Naive thymus-derived CD4-positive, alpha-beta T cell (primary cell): ENCODE measurements at regions not wholly inside any gene's neighbourhood (a gene's known extent, or its start where the extent isn't known, plus 50 kb on each side); places are given as distances from the start of the nearest gene placed in this dataset.

Source experiments
- ATAC-seq: fragments of 150-1000 bp; cut with Tn5 transposase; 2 replicates; pipeline ENCODE4 v1.10.0; 2021; ENCODE audit warnings: mild to moderate bottlenecking, moderate library complexity
- CTCF ChIA-PET: fragments of 350-600 bp; sonication (Branson Sonifier 250); formaldehyde crosslinking; loops from one replicate; lab custom pipeline; 2021; ENCODE audit warnings: antibody characterized with exemption; lab: Charles Lee
- POLR2A ChIA-PET: fragments of 350-600 bp; sonication (Branson Sonifier 250); formaldehyde crosslinking; loops from one replicate; lab custom pipeline; 2021; ENCODE audit warnings: antibody characterized with exemption, inconsistent platforms; lab: Charles Lee
- DNase-seq, 9 donors: peaks; one replicate each; pipeline versions ENCODE4 v3.0.0 to v3.0.0-alpha.2; 2020 to 2022; ENCODE audit warnings: mixed read lengths in 1 of 9
- H3K27ac ChIP-seq: one replicate; pipeline ENCODE4 v1.7.0; 2013; ENCODE audit warnings: mild to moderate bottlenecking, low read depth, low read length, moderate library complexity
- H3K27me3 ChIP-seq, 2 donors: one replicate each; pipeline ENCODE4 v1.7.0; 2013; ENCODE audit warnings: low read length in 2 of 2, mild to moderate bottlenecking in 2 of 2, moderate library complexity in 2 of 2; ENCODE audit not compliant: control insufficient read depth in 2 of 2, insufficient read depth in 2 of 2
- H3K36me3 ChIP-seq, 3 experiments: 1 replicate in 2 of 3; 2 replicates in 1 of 3; pipeline ENCODE4 v1.7.0; 2013; ENCODE audit warnings: low read length in 3 of 3, mild to moderate bottlenecking in 3 of 3, moderate library complexity in 1 of 3; ENCODE audit not compliant: insufficient read depth in 3 of 3, control insufficient read depth in 2 of 3
- H3K4me1 ChIP-seq, 2 donors: one replicate each; pipeline ENCODE4 v1.7.0; 2013; ENCODE audit warnings: low read length in 2 of 2, mild to moderate bottlenecking in 2 of 2, moderate library complexity in 1 of 2; ENCODE audit not compliant: control insufficient read depth in 2 of 2, insufficient read depth in 2 of 2
- H3K4me3 ChIP-seq: 2 replicates; pipeline ENCODE4 v1.7.0; 2013; ENCODE audit warnings: mild to moderate bottlenecking, low read length
- H3K9me3 ChIP-seq, 3 experiments: 1 replicate in 2 of 3; 2 replicates in 1 of 3; pipeline ENCODE4 v1.7.0; 2013; ENCODE audit warnings: low read length in 3 of 3; ENCODE audit not compliant: control insufficient read depth in 2 of 3
- H3K27ac Mint-ChIP-seq, 9 donors: one replicate each; pipeline ENCODE4 v1.8.0; 2020 to 2022; ENCODE audit warnings: mixed read lengths in 9 of 9, mild to moderate bottlenecking in 8 of 9, moderate library complexity in 5 of 9, inconsistent platforms in 2 of 9
- H3K27me3 Mint-ChIP-seq, 5 donors: one replicate each; pipeline ENCODE4 v1.8.0; 2021 to 2022; ENCODE audit warnings: mixed read lengths in 5 of 5, mild to moderate bottlenecking in 1 of 5
- H3K36me3 Mint-ChIP-seq, 5 donors: one replicate each; pipeline ENCODE4 v1.8.0; 2020 to 2022; ENCODE audit warnings: mixed read lengths in 5 of 5, mild to moderate bottlenecking in 3 of 5, inconsistent platforms in 1 of 5
- H3K4me1 Mint-ChIP-seq, 7 donors: one replicate each; pipeline ENCODE4 v1.8.0; 2020 to 2022; ENCODE audit warnings: mixed read lengths in 7 of 7, mild to moderate bottlenecking in 3 of 7, inconsistent platforms in 1 of 7
- H3K4me3 Mint-ChIP-seq, 10 donors: one replicate each; pipeline ENCODE4 v1.8.0; 2020 to 2022; ENCODE audit warnings: mild to moderate bottlenecking in 10 of 10, mixed read lengths in 10 of 10, moderate library complexity in 6 of 10, inconsistent platforms in 2 of 10
- H3K9me3 Mint-ChIP-seq, 11 donors: one replicate each; pipeline ENCODE4 v1.8.0; 2020 to 2022; ENCODE audit warnings: mixed read lengths in 11 of 11, mild to moderate bottlenecking in 4 of 11, inconsistent platforms in 1 of 11, moderate library complexity in 1 of 11
- intact Hi-C, 2 donors: fragments of 100-400 bp; cut with micrococcal nuclease; formaldehyde crosslinking; loops; one replicate each; pipeline ENCODE4 v1.15.1; 2023

DNA sequence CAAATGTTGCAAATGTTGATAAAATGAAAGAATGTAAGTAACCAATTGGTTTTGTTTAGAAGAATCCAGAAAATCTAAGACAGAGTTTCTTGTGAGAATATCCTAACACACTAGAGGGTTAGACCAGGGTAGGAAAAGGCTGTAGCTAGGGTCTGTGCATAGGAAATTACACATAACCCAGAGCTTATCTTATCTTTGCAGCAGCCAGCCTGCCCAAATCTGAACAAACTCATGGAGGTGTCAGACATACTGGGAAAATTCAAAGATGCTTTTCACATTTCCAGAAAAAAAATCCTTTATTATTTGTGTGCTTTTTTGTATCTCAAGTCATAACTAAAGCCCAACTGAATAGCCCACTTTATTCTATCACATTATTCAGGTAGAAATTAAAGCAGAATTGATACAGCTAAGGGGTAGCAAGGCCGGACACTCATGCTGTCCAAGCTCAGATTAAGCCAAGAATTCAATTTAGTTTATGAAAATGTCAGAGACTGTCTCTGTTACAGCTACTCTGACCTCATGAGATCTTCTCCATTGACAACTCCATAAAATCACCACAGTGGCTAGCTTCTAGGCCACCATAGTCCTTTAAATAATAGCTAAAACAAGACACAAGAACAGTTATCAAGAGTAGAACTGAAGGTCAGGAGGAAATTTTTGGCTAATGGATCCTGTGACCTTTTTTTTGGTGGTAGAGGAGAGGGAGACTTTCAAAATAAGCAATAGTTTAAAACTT, 169.6 kb upstream of the RASSF8 start:
- intact Hi-C loops: no loop called here
- Histone ChIP-seq H3K9me3 (no peaks in the 10 kb centered on the region), H3K4me3 (no peak overlapping the region), H3K4me1 (no peaks in the 10 kb centered on the region), H3K27me3 (no peaks in the 10 kb centered on the region), H3K27ac (no peak overlapping the region), H3K36me3 (no peaks in the 10 kb centered on the region)
- peaks cover 2 to 7% (median 5%) of the 10 kb centered on the region in 5 donors for H3K27me3 Mint-ChIP-seq
- H3K9me3 Mint-ChIP-seq: no peaks in the 10 kb centered on the region
- no peak overlapping the region for H3K27ac Mint-ChIP-seq
- no peak for ATAC-seq
- POLR2A ChIA-PET: no interaction called here
- H3K36me3 Mint-ChIP-seq: no peaks in the 10 kb centered on the region
- no peaks in the 10 kb centered on the region for H3K4me1 Mint-ChIP-seq
- DNase-seq: no peak
- CTCF ChIA-PET: no interaction called here
- no peak overlapping the region for H3K4me3 Mint-ChIP-seq

DNA sequence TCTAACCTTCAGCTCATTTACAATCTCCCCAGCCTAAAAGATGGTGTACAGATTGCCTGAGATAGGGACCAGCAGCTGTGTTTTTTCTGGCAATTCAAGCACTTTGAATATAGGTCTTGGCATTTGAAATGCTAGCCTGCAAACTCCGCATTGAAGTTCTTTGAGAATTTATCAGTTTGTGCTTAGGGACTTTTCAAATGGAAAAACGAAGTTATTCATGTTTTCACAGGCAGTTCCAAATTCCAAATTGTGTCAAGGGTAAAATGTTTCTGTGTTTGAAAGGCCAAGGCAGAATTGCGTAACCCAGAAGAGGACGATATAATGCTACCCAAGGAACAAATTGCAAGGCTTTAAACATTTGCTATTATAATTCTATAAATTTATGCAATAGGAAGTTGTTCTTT, 168.9 kb upstream of the RASSF8 start:
- Histone ChIP-seq H3K36me3 (no peaks in the 10 kb centered on the region), H3K27ac (no peak overlapping the region), H3K4me1 (no peaks in the 10 kb centered on the region), H3K4me3 (no peak overlapping the region), H3K27me3 (no peaks in the 10 kb centered on the region), H3K9me3 (no peaks in the 10 kb centered on the region)
- no peak overlapping the region for H3K4me3 Mint-ChIP-seq
- no peak for ATAC-seq
- POLR2A ChIA-PET: no interaction called here
- no peaks in the 10 kb centered on the region for H3K9me3 Mint-ChIP-seq
- H3K4me1 Mint-ChIP-seq: no peaks in the 10 kb centered on the region
- H3K27me3 Mint-ChIP-seq: peaks cover 0 to 7% (median 5%) of the 10 kb centered on the region in 5 donors
- H3K27ac Mint-ChIP-seq: no peak overlapping the region
- no peaks in the 10 kb centered on the region for H3K36me3 Mint-ChIP-seq
- CTCF ChIA-PET: no interaction called here
- DNase-seq: no peak
- intact Hi-C loops: no loop called here

DNA sequence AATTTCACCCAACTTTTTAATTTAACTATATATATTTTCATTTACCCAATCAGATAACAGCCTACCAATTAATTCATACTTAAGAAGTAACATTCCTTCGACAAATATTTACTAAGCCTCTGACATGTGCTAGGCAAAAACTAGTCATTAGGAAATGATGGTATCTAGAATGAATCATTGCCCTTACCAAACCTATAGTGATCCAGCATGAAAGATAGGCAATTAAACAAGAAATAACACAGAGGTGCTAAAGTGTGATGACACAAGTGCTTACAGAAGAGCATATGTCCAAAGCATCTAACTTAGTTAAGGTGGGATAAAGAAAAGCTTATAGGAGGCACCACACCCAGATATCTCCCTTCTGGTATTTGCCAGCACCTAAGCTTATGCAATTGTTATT, 166.5 kb upstream of the RASSF8 start:
- Histone ChIP-seq H3K4me1 (no peaks in the 10 kb centered on the region), H3K4me3 (no peak overlapping the region), H3K27ac (no peak overlapping the region), H3K9me3 (no peaks in the 10 kb centered on the region), H3K36me3 (no peaks in the 10 kb centered on the region), H3K27me3 (no peaks in the 10 kb centered on the region)
- DNase-seq (no peak), ATAC-seq (no peak)
- H3K36me3 Mint-ChIP-seq: no peaks in the 10 kb centered on the region
- H3K9me3 Mint-ChIP-seq: no peaks in the 10 kb centered on the region
- no peak overlapping the region for H3K27ac Mint-ChIP-seq
- intact Hi-C loops: no loop called here
- H3K27me3 Mint-ChIP-seq: peaks cover 0 to 7% (median 5%) of the 10 kb centered on the region in 5 donors
- no peaks in the 10 kb centered on the region for H3K4me1 Mint-ChIP-seq
- ChIA-PET POLR2A (no interaction called here), CTCF (interaction anchor here (0.6 kb wide), 1 partner anchor 239 kb away, joined by 3 read pairs; no protein-coding TSS in a partner anchor)
- no peak overlapping the region for H3K4me3 Mint-ChIP-seq

DNA sequence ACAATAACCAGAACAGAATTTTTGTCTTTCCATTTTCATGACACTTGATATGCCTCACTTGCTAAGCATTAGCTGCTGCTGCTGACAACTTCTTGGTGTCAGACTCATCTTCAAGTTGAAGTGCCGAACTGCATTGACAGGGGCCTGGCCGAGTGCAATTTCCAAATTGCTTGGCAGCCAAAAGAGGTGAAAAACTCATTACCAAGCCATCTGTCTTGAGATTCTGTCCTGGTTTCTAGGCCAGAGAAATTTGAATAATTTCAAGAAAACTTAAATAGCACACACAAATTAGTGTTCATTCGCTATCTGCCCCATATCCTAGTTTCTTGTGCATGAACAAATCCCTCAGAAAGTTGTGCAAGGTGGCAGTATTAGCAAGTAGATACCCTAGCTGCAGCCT, 165.3 kb upstream of the RASSF8 start:
- Mint-ChIP-seq H3K4me3 (no peak overlapping the region), H3K27me3 (peaks cover 0 to 7% (median 5%) of the 10 kb centered on the region in 5 donors), H3K4me1 (no peaks in the 10 kb centered on the region), H3K9me3 (no peaks in the 10 kb centered on the region), H3K27ac (no peak overlapping the region), H3K36me3 (no peaks in the 10 kb centered on the region)
- no peak for DNase-seq
- H3K27me3 ChIP-seq: no peaks in the 10 kb centered on the region
- no peak overlapping the region for H3K4me3 ChIP-seq
- H3K36me3 ChIP-seq: no peaks in the 10 kb centered on the region
- ChIA-PET POLR2A (no interaction called here), CTCF (no interaction called here)
- H3K27ac ChIP-seq: no peak overlapping the region
- ATAC-seq: no peak
- H3K4me1 ChIP-seq: no peaks in the 10 kb centered on the region
- intact Hi-C loops: no loop called here
- no peaks in the 10 kb centered on the region for H3K9me3 ChIP-seq

DNA sequence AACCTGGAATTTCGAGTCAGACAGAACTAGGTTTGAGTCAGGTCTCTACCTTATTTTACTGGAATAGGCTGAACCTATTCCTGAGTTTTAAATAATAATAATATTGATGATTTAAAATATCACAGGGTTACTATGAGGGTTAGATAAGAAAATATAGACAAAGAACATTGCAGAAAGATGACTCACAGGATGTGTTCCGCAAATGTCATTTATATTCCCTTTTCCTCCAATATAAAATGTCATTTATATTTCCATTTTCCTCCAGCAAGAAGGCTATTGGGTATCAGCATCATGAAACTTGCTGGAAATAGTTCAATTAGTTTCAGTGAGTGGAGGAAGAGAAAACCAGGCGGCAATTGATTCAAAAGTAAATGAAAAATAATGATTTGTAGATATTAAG, 163.9 kb upstream of the RASSF8 start:
- intact Hi-C loops: no loop called here

DNA sequence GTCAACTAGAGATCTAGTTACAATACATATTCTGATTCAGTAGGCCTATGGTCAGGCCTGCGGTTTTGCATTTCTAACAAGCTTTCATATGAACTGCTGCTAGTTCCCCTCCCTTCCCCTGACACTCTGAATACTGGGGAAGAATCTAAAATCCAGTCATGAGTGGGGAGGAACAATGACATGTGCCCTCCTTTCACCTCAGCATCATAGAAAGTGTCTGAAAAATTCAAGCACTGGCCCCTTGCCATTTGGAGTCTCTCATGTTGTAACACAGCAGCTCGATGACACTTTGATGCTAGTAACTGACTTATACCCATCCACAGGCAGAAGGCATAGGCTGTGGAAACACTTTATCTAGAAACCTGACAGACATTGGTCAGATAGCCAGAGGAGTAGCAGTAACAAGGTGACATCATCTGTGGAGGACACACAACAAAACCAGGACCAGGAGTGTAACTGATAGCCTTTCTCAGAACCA, 161.9 kb upstream of the RASSF8 start:
- H3K4me1 ChIP-seq: no peaks in the 10 kb centered on the region
- Mint-ChIP-seq H3K4me3 (no peak overlapping the region), H3K27ac (no peak overlapping the region), H3K36me3 (no peaks in the 10 kb centered on the region), H3K27me3 (peaks cover 0 to 13% (median 5%) of the 10 kb centered on the region in 5 donors), H3K4me1 (peaks cover 0 to 15% (median 5%) of the 10 kb centered on the region in 7 donors), H3K9me3 (peaks cover 0 to 2% (median 0%) of the 10 kb centered on the region in 11 donors)
- H3K27me3 ChIP-seq: no peaks in the 10 kb centered on the region
- no peaks in the 10 kb centered on the region for H3K9me3 ChIP-seq
- no peak for ATAC-seq
- no peak for DNase-seq
- POLR2A ChIA-PET: no interaction called here
- CTCF ChIA-PET: no interaction called here
- no peak overlapping the region for H3K27ac ChIP-seq
- intact Hi-C loops: no loop called here
- no peaks in the 10 kb centered on the region for H3K36me3 ChIP-seq
- H3K4me3 ChIP-seq: no peak overlapping the region

More for the DNA sequence above, 163.9 kb upstream of the RASSF8 start:
- H3K4me3 ChIP-seq: no peak overlapping the region
- no peaks in the 10 kb centered on the region for H3K36me3 ChIP-seq
- ChIA-PET POLR2A (no interaction called here), CTCF (interaction anchor here (0.6 kb wide), 1 partner anchor 16 kb away, joined by 3 read pairs; no protein-coding TSS in a partner anchor)
- no peak for ATAC-seq
- Mint-ChIP-seq H3K27me3 (peaks cover 0 to 7% (median 5%) of the 10 kb centered on the region in 5 donors), H3K36me3 (no peaks in the 10 kb centered on the region), H3K9me3 (no peaks in the 10 kb centered on the region), H3K4me1 (peaks cover 0 to under 1% (median 0%) of the 10 kb centered on the region in 7 donors), H3K27ac (no peak overlapping the region), H3K4me3 (no peak overlapping the region)
- DNase-seq: no peak
- H3K9me3 ChIP-seq: no peaks in the 10 kb centered on the region
- no peak overlapping the region for H3K27ac ChIP-seq
- no peaks in the 10 kb centered on the region for H3K4me1 ChIP-seq
- H3K27me3 ChIP-seq: no peaks in the 10 kb centered on the region

DNA sequence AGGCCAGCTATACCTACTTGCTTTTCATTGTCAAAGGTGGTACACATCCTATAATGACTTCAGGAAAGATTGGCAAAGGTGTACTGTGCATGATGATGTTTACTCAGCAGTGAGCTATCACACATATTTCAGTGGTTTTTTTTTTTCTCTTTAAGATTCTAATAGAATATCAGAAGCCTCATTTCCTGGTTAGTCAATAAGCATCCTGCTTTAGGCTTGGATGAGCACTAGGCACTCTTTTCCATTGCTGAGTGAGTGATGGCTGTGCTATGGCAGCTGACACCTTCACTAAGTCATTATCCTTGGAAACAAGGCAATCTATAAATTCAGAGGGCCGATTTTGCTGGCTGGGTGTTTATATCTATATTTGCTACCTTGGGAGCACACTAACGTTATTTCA, 161.1 kb upstream of the RASSF8 start:
- Mint-ChIP-seq H3K27ac (no peak overlapping the region), H3K9me3 (peaks cover 0 to 2% (median 0%) of the 10 kb centered on the region in 11 donors), H3K4me1 (peaks cover 0 to 18% (median 5%) of the 10 kb centered on the region in 7 donors), H3K36me3 (no peaks in the 10 kb centered on the region), H3K27me3 (peaks cover 0 to 13% (median 5%) of the 10 kb centered on the region in 5 donors), H3K4me3 (no peak overlapping the region)
- no peak overlapping the region for H3K4me3 ChIP-seq
- H3K9me3 ChIP-seq: no peaks in the 10 kb centered on the region
- H3K4me1 ChIP-seq: no peaks in the 10 kb centered on the region
- no peak for DNase-seq
- no peaks in the 10 kb centered on the region for H3K27me3 ChIP-seq
- no peak overlapping the region for H3K27ac ChIP-seq
- CTCF ChIA-PET: no interaction called here
- intact Hi-C loops: no loop called here
- no peaks in the 10 kb centered on the region for H3K36me3 ChIP-seq
- no peak for ATAC-seq
- POLR2A ChIA-PET: no interaction called here
